ENCODE measurements at regions not wholly inside any gene's neighbourhood (a gene's known extent, or its start where the extent isn't known, plus 50 kb on each side); places are given as distances from the start of the nearest gene placed in this dataset.

DNA sequence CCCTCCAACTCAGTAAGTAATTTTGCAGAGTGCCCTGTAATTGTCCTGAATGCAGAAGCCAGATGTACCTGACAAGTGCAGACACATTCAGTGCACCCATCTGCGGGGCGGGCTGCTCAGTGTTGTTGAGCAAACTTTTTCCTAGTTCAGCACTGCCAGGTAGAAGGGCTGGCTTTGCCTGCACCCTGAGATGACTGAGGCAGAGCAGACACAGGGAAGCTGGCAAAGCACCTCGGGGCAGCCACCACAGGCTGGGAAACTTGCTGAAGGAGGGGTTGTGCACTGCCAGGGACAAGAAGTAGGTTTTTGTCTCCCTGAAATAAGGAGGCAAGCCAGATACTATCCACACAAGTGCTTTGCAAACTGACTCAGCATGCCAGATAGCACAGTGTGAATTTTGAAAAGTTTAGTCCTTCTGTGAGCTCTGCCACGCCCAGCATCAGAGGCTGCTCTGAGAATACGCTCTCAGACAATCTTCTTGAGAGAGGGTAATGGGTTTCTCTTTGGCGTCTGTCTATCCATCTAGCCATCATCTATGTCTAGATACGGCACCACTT is 62.3 kb downstream of the SOWAHC start:
- TF ChIP-seq CTCF (IDR thresholded peaks at IDR 0.05) (no peak), POLR2A (IDR thresholded peaks at IDR 0.05) (no peak)

All from thyroid gland (tissue), 4 donors.